BE2C (cell line): ENCODE measurements at regions not wholly inside any gene's neighbourhood (a gene's known extent, or its start where the extent isn't known, plus 50 kb on each side); places are given as distances from the start of the nearest gene placed in this dataset.

Source experiments
- DNase-seq: peaks from one replicate; pipeline ENCODE4 v3.0.0-alpha.2; 2020
- H3K27me3 ChIP-seq: fragments of 250-450 bp; sonication (Bioruptor Pico); 2 replicates; pipeline ENCODE4 v1.5.1; 2020; ENCODE audit warnings: mild to moderate bottlenecking
- H3K36me3 ChIP-seq: fragments of 250-450 bp; sonication (Bioruptor Pico); 2 replicates; pipeline ENCODE4 v1.5.1; 2020; ENCODE audit warnings: mild to moderate bottlenecking
- H3K4me1 ChIP-seq: fragments of 250-450 bp; sonication (Bioruptor Pico); 2 replicates; pipeline ENCODE4 v1.5.1; 2020
- H3K4me3 ChIP-seq: 2 replicates; pipeline ENCODE4 v1.5.1; 2011; ENCODE audit warnings: low read depth, low read length
- H3K9me3 ChIP-seq: fragments of 250-450 bp; sonication (Bioruptor Pico); 2 replicates; pipeline ENCODE4 v1.5.1; 2020
- CTCF ChIP-seq: IDR thresholded peaks from 2 replicates; pipeline ENCODE4 v1.5.1; 2012; ENCODE audit warnings: mild to moderate bottlenecking, low read depth, low read length

DNA sequence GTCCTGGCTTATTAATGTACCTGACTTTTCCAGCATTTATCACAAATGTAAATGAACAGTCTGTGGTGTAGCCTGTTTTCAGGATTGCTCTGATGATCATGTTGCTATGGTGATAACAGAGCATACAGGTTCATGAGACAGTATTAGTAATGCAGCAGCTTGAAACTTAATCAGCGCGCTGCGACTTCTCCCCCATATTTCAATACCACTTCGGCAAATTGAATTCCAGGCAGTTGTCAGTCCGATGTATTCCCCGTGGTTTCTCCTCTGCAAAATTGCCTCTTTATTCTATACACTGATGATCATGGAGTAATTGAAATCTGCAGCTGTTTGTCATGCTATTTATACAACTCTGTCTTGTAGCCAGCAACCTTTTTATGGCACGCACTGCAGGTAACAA is 239.3 kb downstream of the C4orf33 start:
- Histone ChIP-seq H3K27me3 (no peaks in the 10 kb centered on the region), H3K4me3 (no peak overlapping the region), H3K36me3 (no peaks in the 10 kb centered on the region), H3K9me3 (no peaks in the 10 kb centered on the region), H3K4me1 (no peaks in the 10 kb centered on the region; the same call in 1 of the 2 replicates)
- TF ChIP-seq CTCF = no peak
- no peak for DNase-seq

GRCh38 chr4:129335818-129336217 is 239.9 kb downstream of the C4orf33 start:
- no peaks in the 10 kb centered on the region; the same call in 1 of the 2 replicates for H3K4me1 ChIP-seq
- no peaks in the 10 kb centered on the region for H3K27me3 ChIP-seq
- no peaks in the 10 kb centered on the region for H3K9me3 ChIP-seq
- no peak for DNase-seq
- no peak overlapping the region for H3K4me3 ChIP-seq
- TF ChIP-seq CTCF = no peak
- no peaks in the 10 kb centered on the region for H3K36me3 ChIP-seq

GRCh38 chr4:129336457-129337227 is 240.7 kb downstream of the C4orf33 start:
- H3K4me3 ChIP-seq = no peak overlapping the region
- H3K9me3 ChIP-seq = no peaks in the 10 kb centered on the region
- no peak for TF ChIP-seq CTCF
- no peaks in the 10 kb centered on the region for H3K27me3 ChIP-seq
- DNase-seq = no peak
- no peaks in the 10 kb centered on the region for H3K36me3 ChIP-seq
- H3K4me1 ChIP-seq = no peaks in the 10 kb centered on the region; the same call in 1 of the 2 replicates

GRCh38 chr4:129337228-129337620 is 241.3 kb downstream of the C4orf33 start:
- no peaks in the 10 kb centered on the region; the same call in 1 of the 2 replicates for H3K4me1 ChIP-seq
- no peaks in the 10 kb centered on the region for H3K36me3 ChIP-seq
- TF ChIP-seq CTCF = no peak
- H3K27me3 ChIP-seq = no peaks in the 10 kb centered on the region
- H3K4me3 ChIP-seq = no peak overlapping the region
- DNase-seq = no peak
- H3K9me3 ChIP-seq = no peaks in the 10 kb centered on the region

GRCh38 chr4:129342819-129343408 is 247.0 kb downstream of the C4orf33 start:
- H3K4me3 ChIP-seq = no peak overlapping the region
- TF ChIP-seq CTCF = no peak
- H3K9me3 ChIP-seq = no peaks in the 10 kb centered on the region
- no peak for DNase-seq
- H3K27me3 ChIP-seq = no peaks in the 10 kb centered on the region
- no peaks in the 10 kb centered on the region for H3K4me1 ChIP-seq
- no peaks in the 10 kb centered on the region for H3K36me3 ChIP-seq

- DNase-seq = peak; percentile 47
- Histone ChIP-seq H3K4me1 (no peaks in the 10 kb centered on the region), H3K4me3 (peak overlapping the region; percentile 23), H3K9me3 (no peaks in the 10 kb centered on the region), H3K36me3 (no peaks in the 10 kb centered on the region), H3K27me3 (no peaks in the 10 kb centered on the region)
- peak; percentile 87 for TF ChIP-seq CTCF
Measured at GRCh38 chr4:129344058-129344457, 248.1 kb downstream of the C4orf33 start.
